IMR-90 (cell line): ENCODE measurements at regions not wholly inside any gene's neighbourhood (a gene's known extent, or its start where the extent isn't known, plus 50 kb on each side); places are given as distances from the start of the nearest gene placed in this dataset.

Experiments used
- ATAC-seq: fragments of 200-7000 bp; cut with Tn5 transposase; 2 replicates; pipeline ENCODE4 v1.9.1; 2020; ENCODE audit warnings: low read depth, mild to moderate bottlenecking, moderate library complexity
- BruUV-seq: library from RNA; stranded (reverse); fragments of 400-500 nt; replicated peaks from 2 replicates; lab custom pipeline; 2021; lab: Mats Ljungman, UMichigan
- CTCF ChIA-PET: fragments of 300-600 bp; formaldehyde crosslinking; extraction: SDS; loops from one replicate; lab custom pipeline; 2021; ENCODE audit warnings: antibody characterized with exemption; lab: Yijun Ruan, JAX
- POLR2A ChIA-PET: fragments of 300-600 bp; sonication (Branson Sonifier 250); formaldehyde crosslinking; loops from one replicate; lab custom pipeline; 2022; ENCODE audit warnings: antibody characterized with exemption; ENCODE audit not compliant: unreplicated experiment; lab: Charles Lee
- DNase-seq: peaks from one replicate; pipeline ENCODE4 v3.0.0; 2013
- H2AFZ ChIP-seq: replicated peaks from 2 replicates; pipeline ENCODE3; 2013; ENCODE audit warnings: low read length, mild to moderate bottlenecking; ENCODE audit not compliant: poor library complexity
- H2AK5ac ChIP-seq: 2 replicates; pipeline ENCODE4 v1.6.1; 2013; ENCODE audit warnings: low read depth, low read length, inconsistent platforms
- H2AK9ac ChIP-seq: replicated peaks from 2 replicates; pipeline ENCODE3; 2013; ENCODE audit warnings: mild to moderate bottlenecking, low read depth, low read length, moderate library complexity; ENCODE audit not compliant: poor library complexity
- H2BK120ac ChIP-seq: 2 replicates; pipeline ENCODE4 v1.6.1; 2013; ENCODE audit warnings: low read depth, low read length, inconsistent platforms
- H2BK15ac ChIP-seq: 3 replicates; pipeline ENCODE4 v1.6.1; 2013; ENCODE audit warnings: low read depth, low read length, inconsistent platforms
- H2BK20ac ChIP-seq: 2 replicates; pipeline ENCODE4 v1.6.1; 2013; ENCODE audit warnings: low read depth, mild to moderate bottlenecking, inconsistent platforms, low read length, moderate library complexity
- H2BK5ac ChIP-seq: 2 replicates; pipeline ENCODE4 v1.6.1; 2013; ENCODE audit warnings: mild to moderate bottlenecking, low read depth, low read length, inconsistent platforms; ENCODE audit not compliant: poor library complexity, severe bottlenecking
- H3K14ac ChIP-seq: replicated peaks from 2 replicates; pipeline ENCODE4 v1.6.1; 2013; ENCODE audit warnings: low read depth, low read length, inconsistent platforms
- H3K18ac ChIP-seq: 2 replicates; pipeline ENCODE4 v1.6.1; 2013; ENCODE audit warnings: low read depth, low read length, control low read depth
- H3K23ac ChIP-seq: 2 replicates; pipeline ENCODE4 v1.6.1; 2013; ENCODE audit warnings: low read depth, low read length, inconsistent platforms
- H3K27ac ChIP-seq: 2 replicates; pipeline ENCODE4 v1.5.1; 2013; ENCODE audit warnings: mild to moderate bottlenecking, control low read depth, low read length; ENCODE audit not compliant: insufficient read depth
- H3K27me3 ChIP-seq: 2 replicates; pipeline ENCODE4 v1.6.1; 2013; ENCODE audit warnings: low read length; ENCODE audit not compliant: control insufficient read depth, insufficient read depth
- H3K36me3 ChIP-seq: 2 replicates; pipeline ENCODE4 v1.6.1; 2013; ENCODE audit warnings: low read length, mixed read lengths; ENCODE audit not compliant: control insufficient read depth, insufficient read depth
- H3K4ac ChIP-seq: 2 replicates; pipeline ENCODE4 v1.6.1; 2013; ENCODE audit warnings: low read depth, low read length, inconsistent platforms
- H3K4me1 ChIP-seq: 2 replicates; pipeline ENCODE4 v1.6.1; 2013; ENCODE audit warnings: low read length, mixed read lengths; ENCODE audit not compliant: control insufficient read depth, insufficient read depth
- H3K4me2 ChIP-seq: 2 replicates; pipeline ENCODE4 v1.6.1; 2013; ENCODE audit warnings: low read depth, mild to moderate bottlenecking, control low read depth, low read length, moderate library complexity
- H3K4me3 ChIP-seq: 2 replicates; pipeline ENCODE4 v1.5.1; 2013; ENCODE audit warnings: low read depth, mild to moderate bottlenecking, control low read depth, low read length, moderate library complexity; ENCODE audit not compliant: insufficient read depth
- H3K56ac ChIP-seq: 2 replicates; pipeline ENCODE4 v1.6.1; 2013; ENCODE audit warnings: low read length, inconsistent platforms; ENCODE audit not compliant: insufficient read depth; ENCODE audit errors: extremely low read depth
- H3K79me1 ChIP-seq, 2 experiments: 2 replicates each; pipeline ENCODE4 v1.6.1; 2013; ENCODE audit warnings: low read length in 2 of 2, inconsistent platforms in 1 of 2, low read depth in 1 of 2
- H3K9ac ChIP-seq: 2 replicates; pipeline ENCODE4 v1.6.1; 2013; ENCODE audit warnings: low read depth, low read length, control low read depth
- H3K9me1 ChIP-seq: 2 replicates; pipeline ENCODE4 v1.6.1; 2013; ENCODE audit warnings: low read length, inconsistent platforms; ENCODE audit not compliant: insufficient read depth
- H3K9me3 ChIP-seq: 2 replicates; pipeline ENCODE4 v1.6.1; 2013; ENCODE audit warnings: low read length; ENCODE audit not compliant: control insufficient read depth, insufficient read depth
- H4K20me1 ChIP-seq: 2 replicates; pipeline ENCODE4 v1.6.1; 2013; ENCODE audit warnings: low read length, inconsistent platforms; ENCODE audit not compliant: insufficient read depth
- H4K5ac ChIP-seq: 2 replicates; pipeline ENCODE4 v1.6.1; 2013; ENCODE audit warnings: mild to moderate bottlenecking, low read depth, low read length, control low read depth
- H4K8ac ChIP-seq, 2 experiments: 2 replicates each; pipeline ENCODE4 v1.6.1; 2013; ENCODE audit warnings: low read depth in 2 of 2, low read length in 2 of 2, control low read depth in 1 of 2, inconsistent platforms in 1 of 2
- H4K91ac ChIP-seq: 2 replicates; pipeline ENCODE4 v1.6.1; 2013; ENCODE audit warnings: low read depth, low read length, inconsistent platforms; ENCODE audit not compliant: insufficient read depth
- BHLHE40 ChIP-seq: fragments of 150-350 bp; IDR thresholded peaks from 2 replicates; pipeline ENCODE4 v1.6.1; 2016; ENCODE audit warnings: mild to moderate bottlenecking, low read depth, low read length
- CEBPB ChIP-seq: IDR thresholded peaks from 2 replicates; pipeline ENCODE4 v1.6.1; 2012; ENCODE audit warnings: low read depth, low read length, improper control_type of control experiment
- CHD1 ChIP-seq: IDR thresholded peaks from 2 replicates; pipeline ENCODE4 v1.6.1; 2012; ENCODE audit warnings: low read depth, low read length, improper control_type of control experiment
- ELK1 ChIP-seq: fragments of 150-350 bp; IDR thresholded peaks from 2 replicates; pipeline ENCODE4 v1.6.1; 2016; ENCODE audit warnings: low read depth, mild to moderate bottlenecking, low read length, moderate library complexity, borderline replicate concordance
- FOS ChIP-seq: fragments of 150-350 bp; IDR thresholded peaks from 2 replicates; pipeline ENCODE4 v1.6.1; 2016; ENCODE audit warnings: low read depth, low read length
- MAZ ChIP-seq: IDR thresholded peaks from 2 replicates; pipeline ENCODE4 v1.6.1; 2012; ENCODE audit warnings: low read depth, mild to moderate bottlenecking, low read length, improper control_type of control experiment, moderate library complexity, borderline replicate concordance
- MXI1 ChIP-seq: IDR thresholded peaks from 2 replicates; pipeline ENCODE4 v1.6.1; 2012; ENCODE audit warnings: low read depth, mild to moderate bottlenecking, low read length, moderate library complexity, borderline replicate concordance
- NFE2L2 ChIP-seq: fragments of 150-350 bp; IDR thresholded peaks from 2 replicates; pipeline ENCODE4 v1.6.1; 2016; ENCODE audit warnings: low read depth, mild to moderate bottlenecking, low read length
- RAD21 ChIP-seq: IDR thresholded peaks from 2 replicates; pipeline ENCODE4 v1.6.1; 2012; ENCODE audit warnings: low read length, improper control_type of control experiment
- RFX5 ChIP-seq: IDR thresholded peaks from 2 replicates; pipeline ENCODE4 v1.8.0; 2012; ENCODE audit warnings: low read depth, mild to moderate bottlenecking, low read length, moderate library complexity
- SMC3 ChIP-seq: fragments of 150-350 bp; IDR thresholded peaks from 2 replicates; pipeline ENCODE4 v1.6.1; 2016; ENCODE audit warnings: low read depth, mild to moderate bottlenecking, antibody characterized with exemption, low read length, moderate library complexity
- USF2 ChIP-seq: fragments of 150-350 bp; IDR thresholded peaks from 2 replicates; pipeline ENCODE4 v1.6.1; 2017; ENCODE audit warnings: mild to moderate bottlenecking, antibody characterized with exemption, low read length, low read depth
- WGBS, 2 experiments: methylation state at CpG; one replicate each; pipeline versions ENCODE4 v1.1.5 to v1.1.7; 2013; ENCODE audit warnings: missing lambda C conversion rate in 2 of 2; ENCODE audit not compliant: insufficient read length in 1 of 2; ENCODE audit errors: extremely low coverage in 2 of 2; 5-methylcytosine and 5-hydroxymethylcytosine counted together
- dilution Hi-C: fragments of 300-500 bp; cut with HindIII; formaldehyde crosslinking; loops from one replicate; pipeline ENCODE4 v1.14.3; 2018; ENCODE audit warnings: low sequenced_read_pairs; ENCODE audit not compliant: unreplicated experiment
- in situ Hi-C: fragments of 300-500 bp; cut with MboI; formaldehyde crosslinking; loops from 3 replicates; pipeline ENCODE4 v1.14.3; 2019; ENCODE audit warnings: low sequenced_read_pairs, inconsistent platforms, mixed read lengths
- intact Hi-C: fragments of 100-400 bp; cut with micrococcal nuclease; formaldehyde crosslinking; loops from 2 replicates; pipeline ENCODE4 v1.10.0; 2022

GRCh38 chr6:170091639-170092579, 199.0 kb downstream of the DLL1 start:
- Histone ChIP-seq H3K14ac (no peak overlapping the region), H2BK15ac (no peak overlapping the region), H4K8ac (no peak overlapping the region), H4K20me1 (no peaks in the 10 kb centered on the region), H3K23ac (no peak overlapping the region), H3K4me1 (no peaks in the 10 kb centered on the region), H2AK5ac (no peak overlapping the region), H3K9ac (no peak overlapping the region), H2AFZ (no peak overlapping the region), H3K4me2 (no peak overlapping the region), H2BK20ac (no peak overlapping the region), H3K56ac (no peak overlapping the region), H3K4ac (no peak overlapping the region), H3K4me3 (no peak overlapping the region), H3K36me3 (no peaks in the 10 kb centered on the region), H3K9me3 (peaks cover 59% of the 10 kb centered on the region), H3K27me3 (no peaks in the 10 kb centered on the region), H3K18ac (no peak overlapping the region), H4K5ac (no peak overlapping the region), H3K9me1 (no peaks in the 10 kb centered on the region), H3K27ac (no peak overlapping the region), H3K79me1 (no peaks in the 10 kb centered on the region), H2BK120ac (no peak overlapping the region), H2AK9ac (no peak overlapping the region), H4K91ac (no peak overlapping the region), H2BK5ac (no peak overlapping the region)
- no peak for TF ChIP-seq RFX5
- no peak for TF ChIP-seq FOS
- TF ChIP-seq CEBPB, result no peak
- TF ChIP-seq CHD1, result no peak
- TF ChIP-seq MAZ, result no peak
- no peak for TF ChIP-seq RAD21
- no peak for TF ChIP-seq SMC3
- no peak for TF ChIP-seq USF2
- no peak for TF ChIP-seq BHLHE40
- no peak for TF ChIP-seq MXI1
- TF ChIP-seq ELK1, result no peak
- no peak for TF ChIP-seq NFE2L2
- ChIA-PET POLR2A (no interaction called here), CTCF (no interaction called here)
- no TSS peak for BruUV-seq
- in situ Hi-C loops (no loop called here), intact Hi-C loops (no loop called here), dilution Hi-C loops (no loop called here)
- 61% methylated on average over 9 of the region's 30 CpGs; no CpG with 5 or more reads in 1 of the 2 experiments for WGBS, 2 experiments
- DNase-seq (no peak), ATAC-seq (no peak)
